Kasumi-1 (cell line): ENCODE measurements at regions not wholly inside any gene's neighbourhood (a gene's known extent, or its start where the extent isn't known, plus 50 kb on each side); places are given as distances from the start of the nearest gene placed in this dataset.

Source experiments
- DNase-seq, 2 experiments: peaks; one replicate each; lab custom pipeline; 2025; lab: John Stamatoyannopoulos, UW

GRCh38 chr4:166363198-166363597, 490.2 kb downstream of the TLL1 start:
- DNase-seq, result no peak

- no peak for DNase-seq
These were observed 493.0 kb downstream of the TLL1 start for GRCh38 chr4:166366012-166366411.

- no peak for DNase-seq
These were observed 504.5 kb downstream of the TLL1 start for GRCh38 chr4:166377578-166377977.

- no peak for DNase-seq
These were observed 513.7 kb downstream of the TLL1 start for GRCh38 chr4:166386491-166387360.

- no peak for DNase-seq
These were observed 518.5 kb downstream of the TLL1 start for GRCh38 chr4:166391501-166391900.

GRCh38 chr4:166399021-166399420, 526.0 kb downstream of the TLL1 start:
- no peak for DNase-seq

GRCh38 chr4:166400270-166400894, 527.3 kb downstream of the TLL1 start:
- no peak for DNase-seq

GRCh38 chr4:166413356-166413755, 540.3 kb downstream of the TLL1 start:
- DNase-seq, result no peak

- DNase-seq, result no peak
These were observed 541.4 kb downstream of the TLL1 start for GRCh38 chr4:166414431-166414830.

GRCh38 chr4:166415749-166416148, 542.7 kb downstream of the TLL1 start:
- no peak for DNase-seq

- DNase-seq, result no peak
These were observed 548.6 kb downstream of the TLL1 start for GRCh38 chr4:166421556-166422156.

GRCh38 chr4:166422475-166422874, 549.4 kb downstream of the TLL1 start:
- DNase-seq, result no peak

- no peak for DNase-seq
These were observed 553.3 kb downstream of the TLL1 start for GRCh38 chr4:166426300-166426863.

GRCh38 chr4:166432125-166432524, 559.1 kb downstream of the TLL1 start:
- DNase-seq, result no peak

GRCh38 chr4:166432842-166433241, 559.8 kb downstream of the TLL1 start:
- DNase-seq, result no peak

GRCh38 chr4:166435449-166435848, 562.4 kb downstream of the TLL1 start:
- no peak for DNase-seq

GRCh38 chr4:166458756-166459155, 585.7 kb downstream of the TLL1 start:
- DNase-seq, result no peak

- DNase-seq, result no peak
These were observed 586.6 kb downstream of the TLL1 start for GRCh38 chr4:166459621-166460020.

GRCh38 chr4:166460769-166461550, 587.9 kb downstream of the TLL1 start:
- no peak for DNase-seq

GRCh38 chr4:166481055-166481454, 608.0 kb downstream of the TLL1 start:
- no peak for DNase-seq

GRCh38 chr4:166481739-166482138, 608.7 kb downstream of the TLL1 start:
- DNase-seq, result no peak

GRCh38 chr4:166482758-166483157, 609.7 kb downstream of the TLL1 start:
- no peak for DNase-seq
